GM12878 (cell line): ENCODE measurements at regions not wholly inside any gene's neighbourhood (a gene's known extent, or its start where the extent isn't known, plus 50 kb on each side); places are given as distances from the start of the nearest gene placed in this dataset.

Experiments used
- ATAC-seq: fragments of 200-7000 bp; cut with Tn5 transposase; 3 replicates; pipeline ENCODE4 v1.9.1; 2020; ENCODE audit warnings: mild to moderate bottlenecking, moderate library complexity
- BruUV-seq: library from RNA; stranded (reverse); fragments of 400-500 nt; replicated peaks from 2 replicates; lab custom pipeline; 2021; lab: Mats Ljungman, UMichigan
- CTCF ChIA-PET: fragments of 300-600 bp; sonication (Branson Sonifier 250); formaldehyde crosslinking; extraction: SDS; loops from one replicate; lab custom pipeline; 2021; ENCODE audit warnings: inconsistent platforms; lab: Yijun Ruan, JAX
- POLR2A ChIA-PET: fragments of 350-600 bp; formaldehyde crosslinking; extraction: SDS; loops from one replicate; lab custom pipeline; 2021; ENCODE audit warnings: inconsistent platforms; lab: Charles Lee
- RAD21 ChIA-PET: fragments of 300-600 bp; sonication (Branson Sonifier 250); formaldehyde crosslinking; loops from one replicate; lab custom pipeline; 2023; ENCODE audit warnings: antibody characterized with exemption; ENCODE audit not compliant: unreplicated experiment; lab: Charles Lee
- SMC1A ChIA-PET: fragments of 300-600 bp; sonication (Branson Sonifier 250); formaldehyde crosslinking; loops from one replicate; lab custom pipeline; 2023; ENCODE audit not compliant: unreplicated experiment, uncharacterized antibody; lab: Charles Lee
- DNase-seq: peaks from one replicate; pipeline ENCODE4 v3.0.0-alpha.2; 2011; ENCODE audit warnings: low read depth, low spot score
- FAIRE-seq: peaks from 3 replicates; lab custom pipeline; 2011; peaks lifted over from hg19 to GRCh38; lab: Jason Lieb, UNC
- H2AFZ ChIP-seq: 2 replicates; pipeline ENCODE4 v1.6.0; 2011; ENCODE audit warnings: low read depth, low read length, control low read depth; ENCODE audit not compliant: control insufficient read depth
- H3K27ac ChIP-seq: 2 replicates; pipeline ENCODE4 v1.5.1; 2011; ENCODE audit warnings: control low read depth; ENCODE audit not compliant: control insufficient read depth, insufficient read depth
- H3K27me3 ChIP-seq, 2 experiments: replicated peaks in 1 of 2; 2 replicates each; pipeline versions ENCODE4 v1.6.0 to v1.6.1; 2011; ENCODE audit warnings: low read length in 1 of 2; ENCODE audit not compliant: control insufficient read depth in 2 of 2, insufficient read depth in 2 of 2
- H3K36me3 ChIP-seq, 2 experiments: 2 replicates each; pipeline ENCODE4 v1.5.1; 2011; ENCODE audit warnings: low read length in 1 of 2; ENCODE audit not compliant: control insufficient read depth in 2 of 2, insufficient read depth in 2 of 2
- H3K4me1 ChIP-seq: 2 replicates; pipeline ENCODE4 v1.6.1; 2011; ENCODE audit warnings: mild to moderate bottlenecking, low read length, moderate library complexity, mixed read lengths; ENCODE audit not compliant: control insufficient read depth, insufficient read depth
- H3K4me2 ChIP-seq: 2 replicates; pipeline ENCODE4 v1.6.0; 2011; ENCODE audit warnings: control low read depth; ENCODE audit not compliant: control insufficient read depth, insufficient read depth
- H3K4me3 ChIP-seq: fragments of 200-600 bp; sonication (generic); 2 replicates; pipeline ENCODE4 v1.5.1; 2016
- H3K79me2 ChIP-seq: 2 replicates; pipeline ENCODE4 v1.6.0; 2011; ENCODE audit warnings: low read length; ENCODE audit not compliant: control insufficient read depth, insufficient read depth
- H3K9ac ChIP-seq: 2 replicates; pipeline ENCODE4 v1.8.0; 2011; ENCODE audit warnings: low read length, control low read depth, mixed read lengths; ENCODE audit not compliant: control insufficient read depth, insufficient read depth
- H3K9me3 ChIP-seq: replicated peaks from 3 replicates; pipeline ENCODE4 v1.5.1; 2011; ENCODE audit warnings: mild to moderate bottlenecking, low read length; ENCODE audit not compliant: control insufficient read depth, insufficient read depth
- H4K20me1 ChIP-seq: 2 replicates; pipeline ENCODE4 v1.6.0; 2011; ENCODE audit not compliant: control insufficient read depth, insufficient read depth
- BCL3 ChIP-seq: IDR thresholded peaks from 2 replicates; pipeline ENCODE4 v1.6.1; 2011; ENCODE audit warnings: borderline replicate concordance, low read depth, mild to moderate bottlenecking, moderate library complexity, low read length; ENCODE audit not compliant: insufficient read depth, poor library complexity, severe bottlenecking
- E2F4 ChIP-seq: IDR thresholded peaks from 2 replicates; pipeline ENCODE4 v1.6.1; 2012; ENCODE audit warnings: low read depth, low read length, improper control_type of control experiment
- GATAD2B ChIP-seq: fragments of 450-650 bp; conservative IDR thresholded peaks from 2 replicates; pipeline ENCODE4 v1.6.1; 2017; ENCODE audit warnings: low read depth, mild to moderate bottlenecking, moderate library complexity
- JUNB ChIP-seq: IDR thresholded peaks from 2 replicates; pipeline ENCODE4 v1.6.1; 2016; ENCODE audit warnings: antibody characterized with exemption, mild to moderate bottlenecking
- KDM1A ChIP-seq: fragments of 200-600 bp; sonication (generic); IDR thresholded peaks from 2 replicates; pipeline ENCODE4 v1.6.1; 2016; ENCODE audit warnings: borderline replicate concordance
- LARP7 ChIP-seq: fragments of 450-650 bp; IDR thresholded peaks from 2 replicates; pipeline ENCODE4 v1.6.1; 2017; ENCODE audit warnings: mild to moderate bottlenecking
- MYC ChIP-seq: IDR thresholded peaks from 2 replicates; pipeline ENCODE4 v1.6.1; 2011; ENCODE audit warnings: mild to moderate bottlenecking, low read length, moderate library complexity, inconsistent platforms; ENCODE audit not compliant: insufficient read depth, insufficient replicate concordance, insufficient read length, severe bottlenecking
- TCF3 ChIP-seq: IDR thresholded peaks from 2 replicates; pipeline ENCODE4 v1.6.1; 2012; ENCODE audit warnings: low read depth, mild to moderate bottlenecking, low read length, borderline replicate concordance; ENCODE audit not compliant: insufficient read depth
- ZBED1 ChIP-seq: IDR thresholded peaks from 2 replicates; pipeline ENCODE4 v1.6.1; 2016; ENCODE audit warnings: borderline replicate concordance
- WGBS: methylation state at CpG from one replicate; pipeline ENCODE4 v1.1.6; 2016; ENCODE audit warnings: low lambda C conversion rate; ENCODE audit not compliant: insufficient replicate concordance, insufficient coverage; ENCODE audit errors: missing lambda C conversion rate; 5-methylcytosine and 5-hydroxymethylcytosine counted together
- in situ Hi-C: fragments of 300-500 bp; cut with MboI; formaldehyde crosslinking; loops from 9 replicates; pipeline ENCODE4 v1.14.3; 2018; ENCODE audit warnings: mixed read lengths
- intact Hi-C: fragments of 100-400 bp; cut with micrococcal nuclease; formaldehyde crosslinking; loops from one replicate; pipeline ENCODE4 v1.14.2; 2022; ENCODE audit not compliant: unreplicated experiment

- Histone ChIP-seq H3K9ac (no peak overlapping the region), H3K4me3 (no peak overlapping the region), H2AFZ (no peak overlapping the region), H3K36me3 (no peaks in the 10 kb centered on the region), H3K27me3 (no peaks in the 10 kb centered on the region; a peak in 1 of 4 replicates), H3K79me2 (no peaks in the 10 kb centered on the region), H3K4me1 (no peaks in the 10 kb centered on the region), H3K4me2 (no peak overlapping the region), H3K9me3 (no peaks in the 10 kb centered on the region; the same call in 2 of the 3 replicates), H4K20me1 (no peaks in the 10 kb centered on the region), H3K27ac (no peak overlapping the region)
- no peak for DNase-seq
- no peak for FAIRE-seq
- intact Hi-C loops, result no loop called here
- ChIA-PET POLR2A (no interaction called here), CTCF (interaction anchor here (0.6 kb wide), 1 partner anchor 12 kb away, joined by 3 read pairs; no protein-coding TSS in a partner anchor), RAD21 (no interaction called here), SMC1A (no interaction called here)
- TF ChIP-seq TCF3 (no peak), E2F4 (no peak), ZBED1 (no peak), MYC (no peak), JUNB (no peak), BCL3 (no peak), KDM1A (no peak), GATAD2B (no peak), LARP7 (no peak)
- 22% methylated on average over 4 of the region's 4 CpGs for WGBS
- ATAC-seq, result no peak
- no TSS peak for BruUV-seq
- in situ Hi-C loops, result no loop called here
Measured at GRCh38 chr2:238979636-238980035, 131.8 kb downstream of the TWIST2 start.
